NB4 (cell line): ENCODE measurements at regions not wholly inside any gene's neighbourhood (a gene's known extent, or its start where the extent isn't known, plus 50 kb on each side); places are given as distances from the start of the nearest gene placed in this dataset.

ENCODE experiments used
- DNase-seq: peaks from one replicate; pipeline ENCODE4 v3.0.0; 2010; ENCODE audit warnings: low read depth
- H3K4me3 ChIP-seq: one replicate; pipeline ENCODE4 v1.5.1; 2011; ENCODE audit warnings: mild to moderate bottlenecking, low read depth, low read length, moderate library complexity
- MAX ChIP-seq: IDR thresholded peaks from 2 replicates; pipeline ENCODE4 v1.6.1; 2011; ENCODE audit warnings: low read depth, low read length
- MYC ChIP-seq: IDR thresholded peaks from 2 replicates; pipeline ENCODE4 v1.6.1; 2011; ENCODE audit warnings: low read depth, low read length
- POLR2A ChIP-seq: IDR thresholded peaks from 2 replicates; pipeline ENCODE4 v1.6.1; 2011; ENCODE audit warnings: mild to moderate bottlenecking; ENCODE audit not compliant: insufficient read length; ENCODE audit errors: extremely low read depth
- TF ChIP-seq, protein P1 (sequence below): IDR thresholded peaks from one replicate; pipeline ENCODE4 v1.5.1; 2012; ENCODE audit warnings: low read depth, low read length

DNA sequence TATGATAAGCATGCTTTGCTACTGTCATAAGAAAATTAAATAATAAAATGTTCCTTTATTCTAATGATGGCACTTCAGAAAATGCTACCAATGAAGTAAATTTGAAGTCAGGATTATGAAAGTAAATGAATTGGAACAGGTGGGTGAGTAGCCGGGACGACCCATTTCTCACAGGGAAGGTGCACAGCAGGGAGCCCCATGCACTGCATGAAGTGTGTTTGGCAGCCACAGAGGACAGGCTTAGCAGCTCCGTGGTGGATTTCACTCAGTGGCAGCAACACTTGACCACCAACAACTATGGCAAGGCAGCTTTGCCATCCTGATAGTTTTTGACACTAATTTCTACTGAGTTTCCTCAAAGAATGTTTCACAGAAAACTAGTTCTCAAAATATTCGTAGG lies 146.3 kb downstream of the ATL2 start:
- no peak overlapping the region for H3K4me3 ChIP-seq
- no peak for DNase-seq
- TF ChIP-seq MYC: no peak
- TF ChIP-seq, protein P1, sequence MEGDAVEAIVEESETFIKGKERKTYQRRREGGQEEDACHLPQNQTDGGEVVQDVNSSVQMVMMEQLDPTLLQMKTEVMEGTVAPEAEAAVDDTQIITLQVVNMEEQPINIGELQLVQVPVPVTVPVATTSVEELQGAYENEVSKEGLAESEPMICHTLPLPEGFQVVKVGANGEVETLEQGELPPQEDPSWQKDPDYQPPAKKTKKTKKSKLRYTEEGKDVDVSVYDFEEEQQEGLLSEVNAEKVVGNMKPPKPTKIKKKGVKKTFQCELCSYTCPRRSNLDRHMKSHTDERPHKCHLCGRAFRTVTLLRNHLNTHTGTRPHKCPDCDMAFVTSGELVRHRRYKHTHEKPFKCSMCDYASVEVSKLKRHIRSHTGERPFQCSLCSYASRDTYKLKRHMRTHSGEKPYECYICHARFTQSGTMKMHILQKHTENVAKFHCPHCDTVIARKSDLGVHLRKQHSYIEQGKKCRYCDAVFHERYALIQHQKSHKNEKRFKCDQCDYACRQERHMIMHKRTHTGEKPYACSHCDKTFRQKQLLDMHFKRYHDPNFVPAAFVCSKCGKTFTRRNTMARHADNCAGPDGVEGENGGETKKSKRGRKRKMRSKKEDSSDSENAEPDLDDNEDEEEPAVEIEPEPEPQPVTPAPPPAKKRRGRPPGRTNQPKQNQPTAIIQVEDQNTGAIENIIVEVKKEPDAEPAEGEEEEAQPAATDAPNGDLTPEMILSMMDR: no peak
- TF ChIP-seq MAX: no peak
- TF ChIP-seq POLR2A: no peak

DNA sequence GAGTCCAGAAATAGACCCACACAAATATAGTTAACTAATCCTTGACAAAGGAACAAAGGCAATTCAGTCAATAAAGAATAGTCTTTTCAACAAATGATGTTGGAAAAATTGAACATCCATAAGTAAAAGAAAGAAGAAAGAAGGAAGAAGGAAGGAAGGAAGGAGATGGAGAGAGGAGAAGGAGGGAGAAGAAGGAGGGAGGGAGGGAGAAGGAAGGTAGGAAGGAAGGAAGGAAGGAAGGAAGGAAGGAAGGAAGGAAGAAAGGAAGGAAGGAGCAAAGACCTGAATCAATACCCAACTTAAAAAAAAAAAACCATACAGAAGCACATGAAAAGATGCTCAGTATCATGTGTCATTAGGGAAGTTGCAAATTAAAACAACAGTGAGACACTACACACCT lies 148.3 kb downstream of the ATL2 start:
- no peak overlapping the region for H3K4me3 ChIP-seq
- DNase-seq: no peak
- TF ChIP-seq POLR2A (no peak), MAX (no peak), MYC (no peak)
- TF ChIP-seq, protein P1: no peak

GRCh38 chr2:38224821-38225437 lies 149.0 kb upstream of the CYP1B1 start:
- DNase-seq: no peak
- no peak for TF ChIP-seq MAX
- TF ChIP-seq, protein P1: no peak
- no peak for TF ChIP-seq MYC
- TF ChIP-seq POLR2A: no peak
- H3K4me3 ChIP-seq: no peak overlapping the region

- DNase-seq: no peak
- H3K4me3 ChIP-seq: no peak overlapping the region
- TF ChIP-seq MAX (no peak), MYC (no peak), POLR2A (no peak)
- TF ChIP-seq, protein P1: no peak
Measured at GRCh38 chr2:38224181-38224580, 148.2 kb upstream of the CYP1B1 start.

- no peak for TF ChIP-seq POLR2A
- no peak for TF ChIP-seq MYC
- TF ChIP-seq MAX: no peak
- TF ChIP-seq, protein P1: no peak
- no peak overlapping the region for H3K4me3 ChIP-seq
- DNase-seq: no peak
Measured at GRCh38 chr2:38223256-38223655, 147.3 kb upstream of the CYP1B1 start.

- no peak overlapping the region for H3K4me3 ChIP-seq
- TF ChIP-seq, protein P1: no peak
- no peak for TF ChIP-seq POLR2A
- DNase-seq: no peak
Measured at GRCh38 chr2:38220164-38220563, 144.2 kb upstream of the CYP1B1 start.
